ENCODE measurements at regions not wholly inside any gene's neighbourhood (a gene's known extent, or its start where the extent isn't known, plus 50 kb on each side); places are given as distances from the start of the nearest gene placed in this dataset.
"Not testable (repeated sequence)": the region's sequence is repeated elsewhere in the genome, so short reads cannot be mapped to it uniquely, and the experiment has no call there.

DNA sequence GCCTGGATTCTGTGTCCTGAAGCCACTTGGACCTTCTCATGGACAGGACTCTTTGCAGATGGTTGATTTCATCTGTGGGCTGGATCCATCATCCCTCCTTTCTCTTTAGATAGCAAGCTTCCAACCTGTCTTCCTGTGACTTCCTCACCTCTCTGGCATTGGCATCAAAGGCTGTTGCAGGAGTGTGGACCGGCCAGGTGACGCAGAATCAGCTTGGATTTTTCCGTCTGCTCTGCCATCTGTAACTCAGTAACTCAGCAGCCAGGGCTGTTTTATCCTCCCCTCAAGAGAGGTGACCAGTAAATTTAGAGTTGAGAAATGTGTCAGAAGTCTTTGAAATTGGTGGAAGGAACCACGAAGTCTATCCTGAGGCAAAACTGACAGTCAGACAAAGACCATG lies 701.7 kb upstream of the TMEM132C start:
- no peak for DNase-seq (ENCODE audit: low read depth in 2 of 2)

DNA sequence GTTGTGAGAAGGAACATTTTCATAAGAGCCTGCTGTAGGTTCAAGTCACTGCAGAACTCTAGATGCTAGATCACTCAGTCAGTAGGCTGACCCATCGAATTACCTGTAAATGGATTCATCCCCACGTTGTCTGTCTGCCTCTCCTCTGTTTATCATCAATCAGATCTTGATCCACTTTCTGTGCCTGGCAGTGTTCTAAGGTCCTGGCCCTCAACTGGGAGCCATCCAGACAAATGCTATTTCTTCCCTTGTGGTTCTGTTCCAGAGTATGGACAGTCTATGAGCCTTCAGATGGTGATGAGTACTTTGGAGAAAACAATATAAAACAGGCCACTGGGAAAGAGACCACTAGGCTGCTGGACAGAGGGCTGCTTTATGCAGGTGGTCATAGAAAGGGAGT lies 699.4 kb upstream of the TMEM132C start:
- no peak for DNase-seq (ENCODE audit: low read depth in 2 of 2)

- DNase-seq (ENCODE audit: low read depth in 2 of 2), result no peak
Observed at GRCh38 chr12:127570387-127570786, 696.6 kb upstream of the TMEM132C start.

- DNase-seq (ENCODE audit: low read depth in 2 of 2), result no peak
Observed at GRCh38 chr12:127570793-127571360, 696.1 kb upstream of the TMEM132C start.

- DNase-seq (ENCODE audit: low read depth in 2 of 2), result no peak
Observed at GRCh38 chr12:127571578-127571977, 695.4 kb upstream of the TMEM132C start.

DNA sequence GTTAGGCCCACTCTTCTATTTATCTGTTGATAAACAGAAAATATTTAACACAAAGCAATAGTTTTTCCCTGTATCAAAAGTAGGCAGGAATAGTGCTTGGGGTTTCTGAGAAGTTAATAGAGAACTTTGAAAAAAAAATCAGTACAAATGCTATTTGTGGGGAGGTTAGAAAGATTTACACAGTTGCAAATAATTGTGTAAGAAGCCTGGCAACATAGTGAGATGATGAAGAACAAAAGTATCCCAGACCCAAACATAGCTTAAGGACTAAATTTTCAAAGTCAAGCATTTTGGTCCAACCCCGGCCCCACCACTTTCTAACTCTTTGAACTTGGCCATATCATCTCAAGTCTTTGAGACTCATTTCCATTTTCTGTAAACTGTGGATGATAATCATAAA lies 687.5 kb upstream of the TMEM132C start:
- no peak for DNase-seq (ENCODE audit: low read depth in 2 of 2)

DNA sequence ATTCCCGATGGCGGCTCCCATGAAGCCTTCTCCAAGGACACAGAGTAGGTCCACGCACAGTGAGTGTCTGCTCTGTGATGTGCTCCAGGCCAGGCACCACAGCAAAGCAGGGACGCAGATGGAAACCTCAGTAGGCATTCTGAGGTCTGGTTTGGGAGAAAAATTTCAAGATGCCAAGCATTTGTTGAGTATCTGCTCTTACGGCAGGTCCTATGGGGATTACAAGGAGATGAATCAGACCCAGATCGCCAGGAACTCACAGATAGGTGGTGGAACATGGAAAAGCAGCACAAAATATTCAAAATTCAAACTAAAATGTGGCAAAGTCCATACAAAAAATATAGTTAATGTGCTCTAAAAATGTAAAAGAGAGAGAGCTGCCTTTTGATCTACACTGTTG lies 684.9 kb upstream of the TMEM132C start:
- DNase-seq (ENCODE audit: low read depth in 2 of 2), result no peak

- DNase-seq (ENCODE audit: low read depth in 2 of 2), result no peak
Observed at GRCh38 chr12:127583041-127583440, 683.9 kb upstream of the TMEM132C start.

GRCh38 chr12:127588249-127588648 lies 678.7 kb upstream of the TMEM132C start:
- no peak for DNase-seq (ENCODE audit: low read depth in 2 of 2)

- no peak for DNase-seq (ENCODE audit: low read depth in 2 of 2)
Observed at GRCh38 chr12:127589541-127589940, 677.4 kb upstream of the TMEM132C start.

- DNase-seq (ENCODE audit: low read depth in 2 of 2), result no peak
Observed at GRCh38 chr12:127590868-127591267, 676.1 kb upstream of the TMEM132C start.

- DNase-seq (ENCODE audit: low read depth in 2 of 2), result no peak
Observed at GRCh38 chr12:127592245-127592644, 674.7 kb upstream of the TMEM132C start.

DNA sequence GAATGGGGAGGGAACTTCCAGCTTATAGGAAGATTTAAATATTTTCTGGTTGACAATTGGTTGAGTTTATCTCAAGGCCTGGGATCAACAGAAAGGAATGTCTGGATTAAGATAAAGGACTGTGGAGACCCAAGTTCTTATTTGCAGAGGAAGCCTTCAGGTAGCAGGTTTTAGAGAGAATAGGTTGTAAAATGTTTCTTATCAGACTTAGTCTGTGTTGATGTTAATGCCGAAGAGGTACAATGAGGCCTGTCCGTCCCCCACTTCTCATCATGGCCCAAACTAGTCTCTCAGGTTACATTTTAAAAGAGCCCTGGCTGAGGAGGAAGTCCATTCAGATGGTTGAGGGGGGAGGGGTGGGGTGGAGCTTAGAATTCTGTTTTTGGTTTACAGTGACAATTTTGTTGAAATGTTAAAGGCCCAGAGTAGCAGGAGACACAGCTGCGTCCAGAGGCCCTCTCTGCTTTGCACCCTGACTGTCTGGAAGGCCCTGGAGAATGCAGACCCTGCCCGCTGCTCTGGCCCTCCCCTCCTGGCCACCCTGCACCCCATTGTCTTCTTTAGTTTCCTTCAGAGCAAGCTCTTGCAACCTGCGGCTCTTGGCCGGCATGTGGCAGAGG lies 672.5 kb upstream of the TMEM132C start:
- DNase-seq (ENCODE audit: low read depth in 2 of 2), result no peak

GRCh38 chr12:127595506-127595905 lies 671.5 kb upstream of the TMEM132C start:
- DNase-seq (ENCODE audit: low read depth in 2 of 2), result no peak

DNA sequence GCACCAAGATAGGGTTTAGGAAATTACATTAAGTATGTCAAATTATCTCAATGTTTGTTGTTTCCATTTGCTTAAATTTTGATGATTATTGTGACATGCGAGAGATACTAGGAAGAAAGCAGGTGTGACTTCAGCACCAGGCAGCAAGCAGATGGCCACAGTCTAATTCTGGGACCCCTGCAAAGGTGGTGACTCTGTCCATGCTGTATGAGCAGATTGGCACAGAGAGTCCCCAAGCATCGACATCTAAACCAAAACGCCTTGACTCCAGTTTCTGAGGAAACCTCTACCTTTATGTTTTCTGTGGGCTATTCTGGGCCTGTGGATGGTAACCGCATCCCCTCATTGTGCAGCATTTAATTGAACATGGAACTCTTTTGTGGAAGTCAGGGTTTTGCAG lies 670.1 kb upstream of the TMEM132C start:
- DNase-seq (ENCODE audit: low read depth in 2 of 2), result no peak

GRCh38 chr12:127599436-127599835 lies 667.5 kb upstream of the TMEM132C start:
- no peak for DNase-seq (ENCODE audit: low read depth in 2 of 2)

DNA sequence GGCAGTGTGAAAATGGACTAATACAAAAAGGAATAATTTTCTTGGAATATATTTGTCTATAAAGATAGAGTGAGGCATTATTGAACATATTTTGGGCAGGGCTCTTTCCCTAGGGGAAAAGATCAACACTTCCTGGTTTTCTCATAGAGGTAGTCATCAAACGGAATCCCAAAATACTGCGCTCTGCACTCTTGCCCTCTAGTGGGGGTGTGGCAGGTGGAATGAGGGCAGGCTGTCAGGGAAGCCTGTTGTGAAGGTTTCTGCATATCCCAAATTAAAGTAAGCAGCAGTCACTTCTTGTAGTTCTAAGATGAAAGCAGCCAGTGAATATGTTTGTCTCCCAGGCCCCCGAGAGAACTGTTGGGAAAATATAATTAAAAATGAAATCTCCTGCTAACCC lies 666.8 kb upstream of the TMEM132C start:
- DNase-seq (ENCODE audit: low read depth in 2 of 2), result no peak

DNA sequence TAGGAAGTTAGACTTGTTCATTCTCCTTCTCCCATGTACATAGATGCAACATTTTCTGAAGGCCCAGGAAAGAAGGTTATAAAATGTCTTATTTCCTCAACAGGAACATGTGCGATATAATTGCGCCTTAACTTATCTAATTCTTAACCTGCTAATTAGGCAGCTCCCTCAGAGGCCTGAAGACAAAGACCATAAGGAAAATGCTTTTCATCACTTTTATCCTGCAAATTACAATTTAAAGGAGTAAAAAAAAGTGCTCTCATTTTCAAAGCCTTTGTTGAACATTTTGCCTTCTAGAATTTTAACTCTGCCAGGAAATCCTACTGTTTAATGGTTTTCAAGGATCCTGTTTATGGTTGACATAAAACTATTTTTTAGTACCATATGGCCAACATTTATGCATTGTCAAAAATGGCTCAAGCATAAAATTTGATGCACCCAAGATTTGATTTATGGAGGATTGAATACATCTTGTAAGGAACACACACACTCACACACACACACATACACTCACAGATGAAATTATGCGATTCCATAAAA lies 660.4 kb upstream of the TMEM132C start:
- DNase-seq (ENCODE audit: low read depth in 2 of 2), result no peak

DNA sequence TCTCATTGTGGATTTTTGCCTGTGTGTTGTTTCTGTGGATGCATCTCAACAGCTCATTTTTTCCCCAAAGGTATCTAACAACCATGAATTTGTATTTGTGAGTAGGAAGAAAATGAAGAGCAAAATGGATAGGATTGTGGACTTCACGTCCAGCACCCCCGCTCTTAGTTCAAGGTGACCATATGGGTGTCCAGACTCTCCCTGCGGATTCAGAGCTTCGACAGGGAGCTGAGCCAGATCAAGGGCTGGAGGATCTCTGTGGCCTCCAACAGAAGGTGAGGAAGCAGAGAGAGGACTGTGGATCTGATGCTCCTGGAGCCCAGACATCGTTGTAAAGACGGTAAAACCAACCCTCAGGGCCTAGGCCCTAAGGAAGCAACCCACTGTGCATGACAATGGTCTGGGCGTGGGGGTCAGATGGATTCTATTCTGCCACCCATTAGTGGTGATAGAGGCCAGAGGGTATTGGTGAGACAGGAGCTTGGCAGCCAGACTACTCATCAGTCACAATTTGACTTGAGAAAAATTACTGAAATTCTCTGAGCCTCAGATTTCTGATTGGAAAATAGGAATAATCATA lies 659.7 kb upstream of the TMEM132C start:
- DNase-seq (ENCODE audit: low read depth in 2 of 2), result no peak

DNA sequence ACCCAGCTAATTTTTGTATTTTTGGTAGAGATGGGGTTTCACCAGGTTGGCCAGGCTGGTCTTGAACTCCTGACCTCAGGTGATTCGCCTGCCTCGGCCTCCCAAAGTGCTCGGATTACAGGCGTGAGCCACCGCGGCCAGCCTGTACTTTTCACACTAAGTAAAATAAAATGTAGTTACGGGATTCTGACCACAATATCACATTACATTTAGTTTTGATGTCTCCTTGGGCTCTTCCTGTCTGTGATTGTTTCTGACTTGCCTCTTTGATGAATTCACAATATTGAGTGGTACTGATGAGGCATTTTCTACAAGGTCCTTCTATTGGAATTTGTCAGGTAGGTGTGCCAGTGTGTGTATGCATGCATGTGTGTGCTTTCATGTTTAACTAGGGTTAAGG lies 658.6 kb upstream of the TMEM132C start:
- DNase-seq (ENCODE audit: low read depth in 2 of 2), result not testable (repeated sequence)

- DNase-seq (ENCODE audit: low read depth in 2 of 2), result no peak
Observed at GRCh38 chr12:127613056-127613455, 653.9 kb upstream of the TMEM132C start.

DNA sequence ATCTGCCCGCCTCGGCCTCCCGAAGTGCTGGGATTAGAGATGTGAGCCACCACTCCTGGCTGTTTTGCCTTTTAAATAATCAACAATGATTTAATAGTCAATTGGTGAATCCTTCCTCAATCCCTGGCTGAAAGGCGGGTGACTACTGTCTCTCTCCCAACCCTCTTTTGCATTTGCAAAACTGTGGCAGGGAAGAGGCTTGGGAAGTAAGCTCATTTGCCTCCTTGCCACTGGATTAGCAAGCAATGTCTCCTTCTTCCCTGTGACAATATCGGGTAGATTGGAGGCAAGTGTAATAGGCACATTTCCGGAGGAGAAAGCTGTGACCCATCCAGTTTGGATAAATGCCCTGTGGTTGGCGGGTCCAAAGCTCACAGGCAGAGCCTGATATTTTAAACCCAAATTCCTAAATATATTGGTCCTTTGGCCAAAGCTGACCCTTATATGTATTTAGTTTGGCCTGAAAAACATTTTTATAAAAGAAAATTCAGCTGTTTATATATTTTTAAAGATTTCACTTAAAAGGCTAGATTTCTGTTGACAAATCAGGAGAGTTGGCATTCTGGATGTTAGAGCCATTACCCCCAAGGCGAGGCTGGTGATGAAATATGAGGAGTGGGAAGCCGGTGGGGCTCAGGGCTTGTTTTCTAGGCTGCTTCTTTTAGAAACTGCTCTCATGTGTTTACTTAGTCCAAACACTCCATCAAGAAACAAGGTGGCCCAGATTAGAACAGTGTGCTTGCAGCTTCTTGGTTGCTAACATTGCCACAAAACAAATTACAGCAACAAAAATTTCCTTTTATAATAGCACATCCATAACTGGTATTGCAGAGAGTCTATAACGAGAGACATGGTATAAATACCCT lies 646.9 kb upstream of the TMEM132C start:
- DNase-seq (ENCODE audit: low read depth in 2 of 2), result no peak
